OCI-LY1 (cell line): ENCODE measurements at regions not wholly inside any gene's neighbourhood (a gene's known extent, or its start where the extent isn't known, plus 50 kb on each side); places are given as distances from the start of the nearest gene placed in this dataset.

Source experiments
- CTCF ChIP-seq: fragments of 200-600 bp; sonication (generic), shearing (Covaris generic); IDR thresholded peaks from 2 replicates; pipeline ENCODE4 v1.5.1; 2017; ENCODE audit warnings: mild to moderate bottlenecking, antibody characterized with exemption, low read length, moderate library complexity, mixed read lengths
- EZH2 ChIP-seq: fragments of 200-600 bp; sonication (generic), shearing (Covaris generic); IDR thresholded peaks from 2 replicates; pipeline ENCODE4 v1.8.0; 2017; ENCODE audit warnings: borderline replicate concordance, mixed run types, mild to moderate bottlenecking, antibody characterized with exemption, low read length, moderate library complexity, mixed read lengths

GRCh38 chr4:135123632-135124031 is 922.0 kb upstream of the PABPC4L start:
- TF ChIP-seq CTCF = no peak
- no peak for TF ChIP-seq EZH2
